Liver (tissue), 7 donors: ENCODE measurements at regions not wholly inside any gene's neighbourhood (a gene's known extent, or its start where the extent isn't known, plus 50 kb on each side); places are given as distances from the start of the nearest gene placed in this dataset.

Experiments used
- DNase-seq: peaks from one replicate; pipeline ENCODE4 v3.0.0-alpha.2; 2017; ENCODE audit warnings: low spot score
- H3K27ac ChIP-seq, 2 donors: one replicate each; pipeline ENCODE4 v1.7.0; 2013; ENCODE audit warnings: inconsistent platforms in 2 of 2, low read length in 2 of 2, control low read depth in 1 of 2, low read depth in 1 of 2, mild to moderate bottlenecking in 1 of 2
- H3K27me3 ChIP-seq, 4 donors: one replicate each; pipeline versions ENCODE4 v1.6.1 to v1.7.0; 2013; ENCODE audit warnings: low read length in 3 of 4, inconsistent platforms in 1 of 4, mild to moderate bottlenecking in 1 of 4, moderate library complexity in 1 of 4; ENCODE audit not compliant: control insufficient read depth in 4 of 4, insufficient read depth in 4 of 4
- H3K36me3 ChIP-seq, 4 donors: one replicate each; pipeline versions ENCODE4 v1.6.1 to v1.7.0; 2013; ENCODE audit warnings: low read length in 3 of 4, mild to moderate bottlenecking in 3 of 4, low read depth in 1 of 4, moderate library complexity in 1 of 4; ENCODE audit not compliant: control insufficient read depth in 4 of 4, insufficient read depth in 3 of 4
- H3K4me1 ChIP-seq, 4 donors: one replicate each; pipeline versions ENCODE4 v1.6.1 to v1.7.0; 2013; ENCODE audit warnings: low read length in 3 of 4, mild to moderate bottlenecking in 3 of 4, moderate library complexity in 1 of 4; ENCODE audit not compliant: control insufficient read depth in 4 of 4, insufficient read depth in 4 of 4
- H3K4me3 ChIP-seq, 3 donors: one replicate each; pipeline versions ENCODE4 v1.6.1 to v1.7.0; 2013; ENCODE audit warnings: low read length in 3 of 3, control low read depth in 1 of 3, low read depth in 1 of 3, mild to moderate bottlenecking in 1 of 3
- H3K9ac ChIP-seq, 2 donors: one replicate each; pipeline ENCODE4 v1.7.0; 2013; ENCODE audit warnings: low read length in 2 of 2, mild to moderate bottlenecking in 2 of 2, moderate library complexity in 2 of 2, control low read depth in 1 of 2, low read depth in 1 of 2
- H3K9me3 ChIP-seq, 4 donors: one replicate each; pipeline versions ENCODE4 v1.6.1 to v1.7.0; 2013; ENCODE audit warnings: low read length in 3 of 4; ENCODE audit not compliant: control insufficient read depth in 4 of 4
- EGR1 ChIP-seq, 2 donors: IDR thresholded peaks; 2 replicates each; pipeline ENCODE4 v1.6.1; 2016 to 2018; ENCODE audit warnings: antibody characterized with exemption in 2 of 2, low read depth in 2 of 2
- FOXA1 ChIP-seq: IDR thresholded peaks from 2 replicates; pipeline ENCODE4 v1.6.1; 2016; ENCODE audit warnings: antibody characterized with exemption
- FOXA2 ChIP-seq: IDR thresholded peaks from 2 replicates; pipeline ENCODE4 v1.6.1; 2016; ENCODE audit warnings: antibody characterized with exemption
- GABPA ChIP-seq, 2 donors: IDR thresholded peaks in 1 of 2; conservative IDR thresholded peaks in 1 of 2; 2 replicates each; pipeline ENCODE4 v1.6.1; 2016; ENCODE audit warnings: antibody characterized with exemption in 2 of 2, mild to moderate bottlenecking in 1 of 2, moderate library complexity in 1 of 2
- HNF4A ChIP-seq, 2 donors: conservative IDR thresholded peaks; 2 replicates each; pipeline ENCODE4 v1.6.1; 2016; ENCODE audit warnings: antibody characterized with exemption in 2 of 2, mild to moderate bottlenecking in 2 of 2
- JUND ChIP-seq, 2 donors: IDR thresholded peaks; 2 replicates each; pipeline ENCODE4 v1.6.1; 2016; ENCODE audit warnings: antibody characterized with exemption in 2 of 2
- MAX ChIP-seq: IDR thresholded peaks from 2 replicates; pipeline ENCODE4 v1.6.1; 2016; ENCODE audit warnings: antibody characterized with exemption
- RAD21 ChIP-seq, 2 donors: IDR thresholded peaks; 2 replicates each; pipeline ENCODE4 v1.6.1; 2016; ENCODE audit warnings: antibody characterized with exemption in 2 of 2, mild to moderate bottlenecking in 2 of 2
- REST ChIP-seq: IDR thresholded peaks from 2 replicates; pipeline ENCODE4 v1.6.1; 2016; ENCODE audit warnings: antibody characterized with exemption, mild to moderate bottlenecking
- RXRA ChIP-seq, 2 donors: IDR thresholded peaks; 2 replicates each; pipeline ENCODE4 v1.6.1; 2017 to 2018; ENCODE audit warnings: antibody characterized with exemption in 2 of 2, mild to moderate bottlenecking in 1 of 2
- SP1 ChIP-seq: IDR thresholded peaks from 2 replicates; pipeline ENCODE4 v1.6.1; 2018; ENCODE audit warnings: antibody characterized with exemption, mild to moderate bottlenecking
- TAF1 ChIP-seq: conservative IDR thresholded peaks from 2 replicates; pipeline ENCODE4 v1.6.1; 2016; ENCODE audit warnings: antibody characterized with exemption, mild to moderate bottlenecking
- YY1 ChIP-seq: IDR thresholded peaks from 2 replicates; pipeline ENCODE4 v1.6.1; 2016; ENCODE audit warnings: antibody characterized with exemption, mild to moderate bottlenecking
- ZBTB33 ChIP-seq: IDR thresholded peaks from 2 replicates; pipeline ENCODE4 v1.6.1; 2016; ENCODE audit warnings: antibody characterized with exemption
- WGBS: extraction: QIAGEN DNeasy Blood & Tissue Kit; methylation state at CpG from one replicate; pipeline ENCODE4 v1.1.7; 2013; 5-methylcytosine and 5-hydroxymethylcytosine counted together
- donor health status: healthy.
- donor health status: healthy.
- donor health status: healthy.
- donor health status: healthy.

- H3K9ac ChIP-seq: no peak overlapping the region
- no peak overlapping the region for H3K4me3 ChIP-seq
- no peaks in the 10 kb centered on the region for H3K27me3 ChIP-seq
- WGBS: 49% methylated on average over 1 of the region's 1 CpG
- H3K9me3 ChIP-seq: no peaks in the 10 kb centered on the region
- DNase-seq: no peak
- no peak overlapping the region for H3K27ac ChIP-seq
- H3K4me1 ChIP-seq: no peaks in the 10 kb centered on the region
- no peak for TF ChIP-seq MAX
- TF ChIP-seq FOXA1: no peak
- no peak for TF ChIP-seq GABPA (IDR thresholded peaks at IDR 0.05 in 1 of 2, conservative IDR thresholded peaks at IDR 0.05 in 1 of 2)
- TF ChIP-seq FOXA2: no peak
- H3K36me3 ChIP-seq: no peaks in the 10 kb centered on the region
These were observed 413.7 kb upstream of the GHITM start for GRCh38 chr10:83725567-83725966.

GRCh38 chr10:83734278-83734677 lies 405.0 kb upstream of the GHITM start:
- Histone ChIP-seq H3K27ac (no peak overlapping the region), H3K9me3 (peaks cover 3 to 9% (median 5%) of the 10 kb centered on the region in 4 donors), H3K9ac (no peak overlapping the region), H3K27me3 (no peaks in the 10 kb centered on the region), H3K36me3 (peaks cover 0 to 2% (median 0%) of the 10 kb centered on the region in 4 donors), H3K4me1 (no peaks in the 10 kb centered on the region), H3K4me3 (no peak overlapping the region)
- TF ChIP-seq MAX (no peak), ZBTB33 (no peak), GABPA (IDR thresholded peaks at IDR 0.05 in 1 of 2, conservative IDR thresholded peaks at IDR 0.05 in 1 of 2) (no peak), FOXA2 (no peak), TAF1 (no peak), RAD21 (IDR thresholded peaks at IDR 0.05) (no peak), RXRA (IDR thresholded peaks at IDR 0.05) (no peak), EGR1 (IDR thresholded peaks at IDR 0.05; ENCODE audit: low read depth in 2 of 2) (no peak), FOXA1 (no peak), JUND (IDR thresholded peaks at IDR 0.05) (no peak), YY1 (no peak), REST (no peak), SP1 (no peak), HNF4A (conservative IDR thresholded peaks at IDR 0.05) (no peak)
- DNase-seq: no peak
